ENCODE measurements at regions not wholly inside any gene's neighbourhood (a gene's known extent, or its start where the extent isn't known, plus 50 kb on each side); places are given as distances from the start of the nearest gene placed in this dataset.

GRCh38 chr11:92850296-92850826, 119.1 kb upstream of the MTNR1B start:
- H3K9me3 ChIP-seq (ENCODE audit: control insufficient read depth in 4 of 4, low read length in 3 of 4): no peaks in the 10 kb centered on the region
- 77% methylated on average over 4 of the region's 4 CpGs for WGBS
- no peaks in the 10 kb centered on the region for H3K4me1 ChIP-seq (ENCODE audit: control insufficient read depth in 4 of 4, insufficient read depth in 4 of 4, low read length in 3 of 4)
- no peaks in the 10 kb centered on the region for H3K27me3 ChIP-seq (ENCODE audit: control insufficient read depth in 4 of 4, insufficient read depth in 4 of 4, low read length in 3 of 4)
- no peaks in the 10 kb centered on the region for H3K36me3 ChIP-seq (ENCODE audit: control insufficient read depth in 4 of 4, insufficient read depth in 3 of 4, low read depth in 1 of 4, low read length in 3 of 4)
- H3K9ac ChIP-seq (ENCODE audit: low read depth in 1 of 2, low read length in 2 of 2): no peak overlapping the region
- no peak overlapping the region for H3K4me3 ChIP-seq (ENCODE audit: low read depth in 1 of 3, low read length in 3 of 3)
- TF ChIP-seq FOXA2 (IDR thresholded peaks at IDR 0.05) (no peak), TAF1 (conservative IDR thresholded peaks at IDR 0.05) (no peak), HNF4G (IDR thresholded peaks at IDR 0.05) (no peak), JUND (IDR thresholded peaks at IDR 0.05) (no peak), EGR1 (IDR thresholded peaks at IDR 0.05; ENCODE audit: low read depth in 2 of 2) (no peak), GABPA (IDR thresholded peaks at IDR 0.05 in 1 of 2, conservative IDR thresholded peaks at IDR 0.05 in 1 of 2) (no peak), ATF3 (IDR thresholded peaks at IDR 0.05) (no peak), RXRA (IDR thresholded peaks at IDR 0.05) (no peak), NR2F2 (IDR thresholded peaks at IDR 0.05) (no peak), SP1 (IDR thresholded peaks at IDR 0.05) (no peak), YY1 (IDR thresholded peaks at IDR 0.05) (no peak), MAX (IDR thresholded peaks at IDR 0.05) (no peak), RAD21 (IDR thresholded peaks at IDR 0.05) (no peak)
- TF ChIP-seq, protein P1, sequence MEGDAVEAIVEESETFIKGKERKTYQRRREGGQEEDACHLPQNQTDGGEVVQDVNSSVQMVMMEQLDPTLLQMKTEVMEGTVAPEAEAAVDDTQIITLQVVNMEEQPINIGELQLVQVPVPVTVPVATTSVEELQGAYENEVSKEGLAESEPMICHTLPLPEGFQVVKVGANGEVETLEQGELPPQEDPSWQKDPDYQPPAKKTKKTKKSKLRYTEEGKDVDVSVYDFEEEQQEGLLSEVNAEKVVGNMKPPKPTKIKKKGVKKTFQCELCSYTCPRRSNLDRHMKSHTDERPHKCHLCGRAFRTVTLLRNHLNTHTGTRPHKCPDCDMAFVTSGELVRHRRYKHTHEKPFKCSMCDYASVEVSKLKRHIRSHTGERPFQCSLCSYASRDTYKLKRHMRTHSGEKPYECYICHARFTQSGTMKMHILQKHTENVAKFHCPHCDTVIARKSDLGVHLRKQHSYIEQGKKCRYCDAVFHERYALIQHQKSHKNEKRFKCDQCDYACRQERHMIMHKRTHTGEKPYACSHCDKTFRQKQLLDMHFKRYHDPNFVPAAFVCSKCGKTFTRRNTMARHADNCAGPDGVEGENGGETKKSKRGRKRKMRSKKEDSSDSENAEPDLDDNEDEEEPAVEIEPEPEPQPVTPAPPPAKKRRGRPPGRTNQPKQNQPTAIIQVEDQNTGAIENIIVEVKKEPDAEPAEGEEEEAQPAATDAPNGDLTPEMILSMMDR (IDR thresholded peaks at IDR 0.05; ENCODE audit: low read depth, low read length, missing input control): no peak
- TF ChIP-seq, protein P2, sequence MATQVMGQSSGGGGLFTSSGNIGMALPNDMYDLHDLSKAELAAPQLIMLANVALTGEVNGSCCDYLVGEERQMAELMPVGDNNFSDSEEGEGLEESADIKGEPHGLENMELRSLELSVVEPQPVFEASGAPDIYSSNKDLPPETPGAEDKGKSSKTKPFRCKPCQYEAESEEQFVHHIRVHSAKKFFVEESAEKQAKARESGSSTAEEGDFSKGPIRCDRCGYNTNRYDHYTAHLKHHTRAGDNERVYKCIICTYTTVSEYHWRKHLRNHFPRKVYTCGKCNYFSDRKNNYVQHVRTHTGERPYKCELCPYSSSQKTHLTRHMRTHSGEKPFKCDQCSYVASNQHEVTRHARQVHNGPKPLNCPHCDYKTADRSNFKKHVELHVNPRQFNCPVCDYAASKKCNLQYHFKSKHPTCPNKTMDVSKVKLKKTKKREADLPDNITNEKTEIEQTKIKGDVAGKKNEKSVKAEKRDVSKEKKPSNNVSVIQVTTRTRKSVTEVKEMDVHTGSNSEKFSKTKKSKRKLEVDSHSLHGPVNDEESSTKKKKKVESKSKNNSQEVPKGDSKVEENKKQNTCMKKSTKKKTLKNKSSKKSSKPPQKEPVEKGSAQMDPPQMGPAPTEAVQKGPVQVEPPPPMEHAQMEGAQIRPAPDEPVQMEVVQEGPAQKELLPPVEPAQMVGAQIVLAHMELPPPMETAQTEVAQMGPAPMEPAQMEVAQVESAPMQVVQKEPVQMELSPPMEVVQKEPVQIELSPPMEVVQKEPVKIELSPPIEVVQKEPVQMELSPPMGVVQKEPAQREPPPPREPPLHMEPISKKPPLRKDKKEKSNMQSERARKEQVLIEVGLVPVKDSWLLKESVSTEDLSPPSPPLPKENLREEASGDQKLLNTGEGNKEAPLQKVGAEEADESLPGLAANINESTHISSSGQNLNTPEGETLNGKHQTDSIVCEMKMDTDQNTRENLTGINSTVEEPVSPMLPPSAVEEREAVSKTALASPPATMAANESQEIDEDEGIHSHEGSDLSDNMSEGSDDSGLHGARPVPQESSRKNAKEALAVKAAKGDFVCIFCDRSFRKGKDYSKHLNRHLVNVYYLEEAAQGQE (IDR thresholded peaks at IDR 0.05): no peak
- TF ChIP-seq, protein P3, sequence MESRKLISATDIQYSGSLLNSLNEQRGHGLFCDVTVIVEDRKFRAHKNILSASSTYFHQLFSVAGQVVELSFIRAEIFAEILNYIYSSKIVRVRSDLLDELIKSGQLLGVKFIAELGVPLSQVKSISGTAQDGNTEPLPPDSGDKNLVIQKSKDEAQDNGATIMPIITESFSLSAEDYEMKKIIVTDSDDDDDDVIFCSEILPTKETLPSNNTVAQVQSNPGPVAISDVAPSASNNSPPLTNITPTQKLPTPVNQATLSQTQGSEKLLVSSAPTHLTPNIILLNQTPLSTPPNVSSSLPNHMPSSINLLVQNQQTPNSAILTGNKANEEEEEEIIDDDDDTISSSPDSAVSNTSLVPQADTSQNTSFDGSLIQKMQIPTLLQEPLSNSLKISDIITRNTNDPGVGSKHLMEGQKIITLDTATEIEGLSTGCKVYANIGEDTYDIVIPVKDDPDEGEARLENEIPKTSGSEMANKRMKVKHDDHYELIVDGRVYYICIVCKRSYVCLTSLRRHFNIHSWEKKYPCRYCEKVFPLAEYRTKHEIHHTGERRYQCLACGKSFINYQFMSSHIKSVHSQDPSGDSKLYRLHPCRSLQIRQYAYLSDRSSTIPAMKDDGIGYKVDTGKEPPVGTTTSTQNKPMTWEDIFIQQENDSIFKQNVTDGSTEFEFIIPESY (IDR thresholded peaks at IDR 0.05): no peak
- no peak overlapping the region for H3K27ac ChIP-seq (ENCODE audit: low read depth in 1 of 2, low read length in 2 of 2)
- DNase-seq (ENCODE audit: low spot score): no peak

GRCh38 chr11:92852229-92852628, 117.2 kb upstream of the MTNR1B start:
- Histone ChIP-seq H3K27me3 (ENCODE audit: control insufficient read depth in 4 of 4, insufficient read depth in 4 of 4, low read length in 3 of 4) (no peaks in the 10 kb centered on the region), H3K4me1 (ENCODE audit: control insufficient read depth in 4 of 4, insufficient read depth in 4 of 4, low read length in 3 of 4) (no peaks in the 10 kb centered on the region), H3K27ac (ENCODE audit: low read depth in 1 of 2, low read length in 2 of 2) (no peak overlapping the region), H3K9ac (ENCODE audit: low read depth in 1 of 2, low read length in 2 of 2) (no peak overlapping the region), H3K4me3 (ENCODE audit: low read depth in 1 of 3, low read length in 3 of 3) (no peak overlapping the region), H3K9me3 (ENCODE audit: control insufficient read depth in 4 of 4, low read length in 3 of 4) (no peaks in the 10 kb centered on the region), H3K36me3 (ENCODE audit: control insufficient read depth in 4 of 4, insufficient read depth in 3 of 4, low read depth in 1 of 4, low read length in 3 of 4) (no peaks in the 10 kb centered on the region)
- DNase-seq (ENCODE audit: low spot score): no peak
- no peak for TF ChIP-seq RAD21 (IDR thresholded peaks at IDR 0.05)
- no peak for TF ChIP-seq HNF4A (conservative IDR thresholded peaks at IDR 0.05)
- TF ChIP-seq, protein P2 (IDR thresholded peaks at IDR 0.05): no peak
- no peak for TF ChIP-seq YY1 (IDR thresholded peaks at IDR 0.05)
- no peak for TF ChIP-seq HNF4G (IDR thresholded peaks at IDR 0.05)
- TF ChIP-seq ATF3 (IDR thresholded peaks at IDR 0.05): no peak
- no peak for TF ChIP-seq JUND (IDR thresholded peaks at IDR 0.05)
- no peak for TF ChIP-seq GABPA (IDR thresholded peaks at IDR 0.05 in 1 of 2, conservative IDR thresholded peaks at IDR 0.05 in 1 of 2)
- TF ChIP-seq, protein P3 (IDR thresholded peaks at IDR 0.05): no peak
- no peak for TF ChIP-seq TAF1 (conservative IDR thresholded peaks at IDR 0.05)
- no peak for TF ChIP-seq SP1 (IDR thresholded peaks at IDR 0.05)
- TF ChIP-seq FOXA1 (IDR thresholded peaks at IDR 0.05): no peak

All from liver (tissue), 8 donors.